SU-DHL-6 (cell line): ENCODE measurements at regions not wholly inside any gene's neighbourhood (a gene's known extent, or its start where the extent isn't known, plus 50 kb on each side); places are given as distances from the start of the nearest gene placed in this dataset.
"Not testable (repeated sequence)": the region's sequence is repeated elsewhere in the genome, so short reads cannot be mapped to it uniquely, and the experiment has no call there.

ENCODE experiments used
- CTCF ChIP-seq: fragments of 200-600 bp; sonication (generic); IDR thresholded peaks from one replicate; pipeline ENCODE4 v1.5.1; 2017; ENCODE audit warnings: antibody characterized with exemption, mild to moderate bottlenecking, low read length, moderate library complexity; ENCODE audit not compliant: insufficient read depth, poor library complexity, severe bottlenecking
- EZH2phosphoT487 ChIP-seq: fragments of 200-600 bp; sonication (generic), shearing (Covaris generic); conservative IDR thresholded peaks from 2 replicates; pipeline ENCODE4 v1.6.1; 2018; ENCODE audit warnings: mild to moderate bottlenecking, antibody characterized with exemption, low read length, moderate library complexity, mixed read lengths

- not testable (repeated sequence) for TF ChIP-seq CTCF, EZH2phosphoT487
Measured at GRCh38 chr2:87093252-87093651, 71.6 kb upstream of the PLGLB1 start.
